WERI-Rb-1 (cell line): ENCODE measurements at regions not wholly inside any gene's neighbourhood (a gene's known extent, or its start where the extent isn't known, plus 50 kb on each side); places are given as distances from the start of the nearest gene placed in this dataset.

Experiments
- DNase-seq: peaks from one replicate; pipeline ENCODE4 v3.0.0-alpha.2; 2020
- H3K27ac ChIP-seq: fragments of 250-450 bp; sonication (Bioruptor Pico); 2 replicates; pipeline ENCODE4 v1.5.1; 2020; ENCODE audit warnings: mild to moderate bottlenecking, moderate library complexity
- H3K27me3 ChIP-seq: fragments of 250-450 bp; sonication (Bioruptor Pico); 2 replicates; pipeline ENCODE4 v1.5.1; 2021; ENCODE audit warnings: mild to moderate bottlenecking, low read depth, moderate library complexity; ENCODE audit not compliant: insufficient read depth, severe bottlenecking
- H3K36me3 ChIP-seq: fragments of 250-450 bp; sonication (Bioruptor Pico); 2 replicates; pipeline ENCODE4 v1.5.1; 2020; ENCODE audit warnings: mild to moderate bottlenecking, moderate library complexity
- H3K4me3 ChIP-seq: 2 replicates; pipeline ENCODE4 v1.5.1; 2011; ENCODE audit warnings: low read depth, mild to moderate bottlenecking, control low read depth, low read length
- H3K9me3 ChIP-seq: fragments of 250-450 bp; sonication (Bioruptor Pico); 2 replicates; pipeline ENCODE4 v1.5.1; 2021; ENCODE audit warnings: mild to moderate bottlenecking, moderate library complexity; ENCODE audit not compliant: severe bottlenecking
- TF ChIP-seq, protein P1 (sequence below): IDR thresholded peaks from 2 replicates; pipeline ENCODE4 v1.5.1; 2011; ENCODE audit warnings: low read depth, mild to moderate bottlenecking, control low read depth, inconsistent platforms, low read length

DNA sequence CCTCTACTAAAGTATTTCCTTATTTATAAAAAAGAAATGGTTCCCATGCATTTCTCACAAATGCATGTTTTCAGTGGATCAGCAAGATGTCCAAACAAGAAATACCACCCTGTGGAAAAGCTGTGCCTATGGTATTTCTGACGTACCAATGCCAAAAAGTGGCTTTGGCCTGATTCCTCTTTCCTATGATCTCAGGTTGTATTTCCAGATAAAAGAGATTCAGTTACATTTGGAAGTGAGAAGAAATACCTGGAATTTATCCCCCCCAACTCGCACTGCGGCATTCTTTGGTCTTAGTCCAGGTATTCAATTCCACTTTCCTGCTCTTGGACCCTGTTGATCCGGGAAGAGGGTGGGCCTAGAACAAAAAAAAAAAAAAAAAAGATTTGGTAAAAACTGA, 815.9 kb upstream of the FRG1 start:
- TF ChIP-seq, protein P1, sequence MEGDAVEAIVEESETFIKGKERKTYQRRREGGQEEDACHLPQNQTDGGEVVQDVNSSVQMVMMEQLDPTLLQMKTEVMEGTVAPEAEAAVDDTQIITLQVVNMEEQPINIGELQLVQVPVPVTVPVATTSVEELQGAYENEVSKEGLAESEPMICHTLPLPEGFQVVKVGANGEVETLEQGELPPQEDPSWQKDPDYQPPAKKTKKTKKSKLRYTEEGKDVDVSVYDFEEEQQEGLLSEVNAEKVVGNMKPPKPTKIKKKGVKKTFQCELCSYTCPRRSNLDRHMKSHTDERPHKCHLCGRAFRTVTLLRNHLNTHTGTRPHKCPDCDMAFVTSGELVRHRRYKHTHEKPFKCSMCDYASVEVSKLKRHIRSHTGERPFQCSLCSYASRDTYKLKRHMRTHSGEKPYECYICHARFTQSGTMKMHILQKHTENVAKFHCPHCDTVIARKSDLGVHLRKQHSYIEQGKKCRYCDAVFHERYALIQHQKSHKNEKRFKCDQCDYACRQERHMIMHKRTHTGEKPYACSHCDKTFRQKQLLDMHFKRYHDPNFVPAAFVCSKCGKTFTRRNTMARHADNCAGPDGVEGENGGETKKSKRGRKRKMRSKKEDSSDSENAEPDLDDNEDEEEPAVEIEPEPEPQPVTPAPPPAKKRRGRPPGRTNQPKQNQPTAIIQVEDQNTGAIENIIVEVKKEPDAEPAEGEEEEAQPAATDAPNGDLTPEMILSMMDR = no peak

GRCh38 chr4:189126040-189126439, 814.6 kb upstream of the FRG1 start:
- H3K36me3 ChIP-seq = no peaks in the 10 kb centered on the region
- TF ChIP-seq, protein P1 = no peak
- no peak for DNase-seq
- H3K9me3 ChIP-seq = no peaks in the 10 kb centered on the region
- no peak overlapping the region for H3K4me3 ChIP-seq
- peaks cover 62% of the 10 kb centered on the region for H3K27me3 ChIP-seq
- H3K27ac ChIP-seq = no peak overlapping the region

More for the DNA sequence above, 815.9 kb upstream of the FRG1 start:
- peaks cover 64% of the 10 kb centered on the region for H3K27me3 ChIP-seq
- no peak overlapping the region for H3K4me3 ChIP-seq
- no peaks in the 10 kb centered on the region for H3K9me3 ChIP-seq
- no peaks in the 10 kb centered on the region for H3K36me3 ChIP-seq
- DNase-seq = no peak
- no peak overlapping the region for H3K27ac ChIP-seq

DNA sequence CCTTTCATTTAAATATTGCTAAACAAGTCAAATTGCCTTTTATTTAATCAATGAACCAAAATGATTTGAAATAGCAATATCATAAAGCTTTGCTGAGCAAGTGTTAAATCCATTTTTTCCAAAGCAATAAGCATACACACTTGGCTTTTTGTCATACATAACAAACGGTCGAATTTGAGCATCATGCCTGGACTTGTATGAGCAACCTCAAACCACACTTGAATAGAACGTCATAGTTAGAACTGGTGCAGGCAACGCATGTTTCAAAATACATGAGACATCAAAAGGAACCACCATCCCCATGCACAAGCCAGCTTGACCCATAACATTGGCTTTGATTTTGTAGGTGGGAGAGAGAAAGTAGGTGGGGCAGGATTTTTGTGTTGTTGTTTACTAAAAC, 812.3 kb upstream of the FRG1 start:
- H3K9me3 ChIP-seq = no peaks in the 10 kb centered on the region
- no peak overlapping the region for H3K4me3 ChIP-seq
- TF ChIP-seq, protein P1 = no peak
- H3K27me3 ChIP-seq = peaks cover 62% of the 10 kb centered on the region
- no peak overlapping the region for H3K27ac ChIP-seq
- H3K36me3 ChIP-seq = no peaks in the 10 kb centered on the region
- DNase-seq = no peak

GRCh38 chr4:189129044-189129694, 811.5 kb upstream of the FRG1 start:
- H3K27ac ChIP-seq = no peak overlapping the region
- no peaks in the 10 kb centered on the region for H3K36me3 ChIP-seq
- no peaks in the 10 kb centered on the region for H3K9me3 ChIP-seq
- peaks cover 64% of the 10 kb centered on the region for H3K27me3 ChIP-seq
- no peak for DNase-seq
- TF ChIP-seq, protein P1 = no peak
- no peak overlapping the region for H3K4me3 ChIP-seq

DNA sequence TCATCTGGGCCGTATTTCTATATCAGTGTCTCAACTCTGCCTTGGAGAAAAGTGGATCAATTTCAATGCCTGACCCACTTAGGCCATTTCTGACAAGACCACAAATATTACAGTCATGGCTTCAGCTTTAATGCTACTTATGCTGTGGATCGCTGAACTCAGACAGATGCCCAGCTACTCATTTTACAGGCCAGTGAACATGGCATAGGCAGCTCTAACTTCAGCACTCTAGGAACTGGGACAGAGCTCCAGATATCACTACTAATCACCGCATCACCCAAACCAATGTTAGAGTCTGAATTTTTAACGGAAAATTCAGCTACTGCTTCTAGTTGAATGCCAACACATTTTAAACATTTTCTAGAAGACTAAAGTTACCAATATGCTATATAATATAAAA, 809.6 kb upstream of the FRG1 start:
- no peak overlapping the region for H3K27ac ChIP-seq
- H3K27me3 ChIP-seq = peaks cover 78% of the 10 kb centered on the region
- no peak overlapping the region for H3K4me3 ChIP-seq
- TF ChIP-seq, protein P1 = no peak
- no peaks in the 10 kb centered on the region for H3K36me3 ChIP-seq
- no peaks in the 10 kb centered on the region for H3K9me3 ChIP-seq
- DNase-seq = no peak

DNA sequence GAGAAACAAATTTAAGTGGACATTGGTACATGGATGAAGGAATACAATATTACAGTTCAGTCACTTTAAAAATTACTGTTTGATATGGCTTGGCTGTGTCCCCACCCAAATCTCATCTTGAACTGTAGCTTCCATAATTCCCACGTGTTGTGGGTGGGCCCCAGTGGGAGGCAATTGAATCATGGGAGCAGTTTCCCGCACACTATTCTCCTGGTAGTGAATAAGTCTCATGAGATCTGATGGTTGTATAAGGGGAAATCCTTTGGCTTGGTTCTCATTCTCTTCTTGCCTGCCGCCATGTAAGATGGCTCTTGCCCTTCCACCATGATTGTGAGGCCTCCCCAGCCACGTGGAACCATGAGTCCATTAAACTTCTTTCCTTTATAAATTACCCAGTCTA, 804.2 kb upstream of the FRG1 start:
- no peaks in the 10 kb centered on the region for H3K9me3 ChIP-seq
- H3K27ac ChIP-seq = no peak overlapping the region
- peaks cover 49% of the 10 kb centered on the region for H3K27me3 ChIP-seq
- TF ChIP-seq, protein P1 = no peak
- no peaks in the 10 kb centered on the region for H3K36me3 ChIP-seq
- DNase-seq = no peak
- H3K4me3 ChIP-seq = no peak overlapping the region
